HG03442 (cell line): ENCODE measurements at regions not wholly inside any gene's neighbourhood (a gene's known extent, or its start where the extent isn't known, plus 50 kb on each side); places are given as distances from the start of the nearest gene placed in this dataset.
A peak's percentile ranks its signal among the peaks of the same experiment; 100 is the strongest.

Experiments
- ATAC-seq: cut with Tn5 transposase; IDR thresholded peaks from one replicate; pipeline ENCODE4 v1.9.1; 2021; ENCODE audit warnings: mild to moderate bottlenecking, moderate library complexity; ENCODE audit not compliant: unreplicated experiment

DNA sequence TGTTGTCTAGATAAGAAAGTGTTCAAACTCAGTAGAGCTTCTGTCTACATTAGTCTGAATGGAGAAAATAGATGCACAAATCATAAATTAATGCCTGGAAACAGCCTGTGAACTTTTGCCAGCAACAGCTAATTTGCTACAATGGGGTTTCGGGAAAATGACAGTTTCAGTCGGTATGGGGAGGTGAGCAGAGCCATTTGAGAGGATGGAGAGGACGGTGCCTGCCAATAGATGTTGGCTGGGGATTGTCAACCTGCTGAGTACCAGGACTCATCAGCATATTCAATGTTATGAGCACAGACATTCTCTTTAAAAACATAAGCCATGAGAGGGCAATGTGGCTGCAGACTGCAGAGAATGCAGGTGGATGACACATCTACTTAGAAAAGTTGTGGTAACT, 230.3 kb upstream of the PCDH18 start:
- no peak for ATAC-seq

DNA sequence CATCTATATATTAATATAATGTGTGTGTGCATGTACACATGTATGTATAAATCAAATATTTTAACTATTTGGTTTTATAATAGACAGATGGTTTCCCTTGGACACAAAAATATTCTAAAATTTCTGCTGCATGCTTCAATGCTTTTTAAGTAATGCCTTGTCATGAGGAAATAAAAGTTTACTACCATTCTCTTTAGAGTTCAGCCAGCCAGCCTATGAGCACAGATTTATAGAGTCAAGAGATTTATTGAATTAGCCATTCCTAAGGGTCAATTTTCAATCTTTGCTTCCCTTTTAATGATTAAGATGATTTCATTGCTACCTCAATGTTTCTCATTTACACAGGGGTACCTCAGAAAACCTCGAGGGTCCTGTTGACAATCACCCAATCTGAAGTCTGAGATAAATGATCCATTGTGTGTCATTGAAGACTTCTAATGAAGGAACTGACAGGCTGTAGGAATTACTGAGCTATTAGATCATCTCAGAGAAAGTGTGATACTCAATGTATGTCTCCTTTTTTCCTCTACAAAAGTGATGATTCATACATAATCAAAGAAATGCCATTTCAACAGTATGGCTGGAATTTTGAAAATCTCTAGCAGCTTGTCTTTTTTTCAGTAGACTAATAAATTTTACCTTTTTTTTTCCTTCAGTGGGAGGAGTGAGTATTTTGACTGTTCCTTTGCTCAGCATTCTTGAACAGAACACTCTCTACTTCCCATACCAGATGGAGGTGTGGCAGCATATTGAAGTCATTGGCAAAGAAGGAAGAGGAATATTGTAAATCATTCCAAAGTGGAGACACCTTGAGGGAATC, 222.6 kb upstream of the PCDH18 start:
- no peak for ATAC-seq

DNA sequence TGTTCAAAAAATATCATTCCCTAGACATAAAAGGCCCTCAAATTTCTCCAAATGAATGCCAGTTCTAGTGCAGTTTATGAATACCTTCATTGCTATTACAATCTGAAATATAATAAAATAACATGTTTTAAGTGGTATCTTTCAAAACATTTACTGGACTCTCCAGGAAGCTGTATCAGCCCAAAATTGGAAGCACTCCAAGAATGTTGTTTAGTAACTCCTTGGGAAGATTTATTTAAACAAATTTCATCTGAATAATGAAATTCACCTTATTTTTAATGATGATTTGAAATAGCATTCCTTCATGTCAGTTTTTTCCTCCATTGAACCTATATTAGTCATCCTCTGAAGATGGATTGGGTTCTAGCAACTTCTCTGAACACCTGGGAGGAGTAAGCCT, 217.2 kb upstream of the PCDH18 start:
- no peak for ATAC-seq

DNA sequence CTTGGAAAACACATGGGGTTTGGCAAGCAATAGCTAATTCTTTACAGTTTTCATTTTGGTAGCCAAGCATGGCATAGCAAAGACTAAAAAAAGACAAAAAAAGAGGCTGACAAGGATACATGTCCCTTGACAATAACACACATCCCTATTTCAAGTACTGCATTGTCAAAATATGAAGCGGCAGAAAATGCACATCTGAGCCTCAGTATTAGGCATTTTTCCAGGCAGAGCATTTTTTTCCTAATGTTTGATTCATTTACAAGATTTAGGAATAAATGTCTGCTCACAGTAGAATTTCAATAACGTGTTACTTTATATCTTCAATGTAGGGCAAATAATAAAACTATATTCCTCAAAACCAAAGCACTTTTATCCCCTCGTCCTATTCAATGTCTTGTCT, 216.3 kb upstream of the PCDH18 start:
- no peak for ATAC-seq

DNA sequence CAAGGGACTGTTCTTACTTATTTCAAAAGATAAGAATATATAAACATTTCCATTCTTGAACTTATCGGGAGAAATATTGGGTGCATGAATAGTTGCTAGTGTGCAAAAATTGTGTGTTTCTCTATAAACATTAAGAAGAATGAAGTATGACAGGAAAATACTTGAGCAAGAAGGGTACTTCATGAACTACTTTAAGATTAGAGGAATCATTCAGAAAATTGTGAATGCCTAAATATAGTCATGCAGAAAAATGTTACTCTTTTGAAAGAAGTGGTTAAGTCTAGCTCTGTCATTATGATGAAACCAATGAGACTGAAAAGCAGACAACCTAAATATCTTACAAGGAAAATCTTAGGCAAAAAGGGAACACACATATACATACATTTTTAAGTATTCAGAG, 207.8 kb upstream of the PCDH18 start:
- no peak for ATAC-seq

DNA sequence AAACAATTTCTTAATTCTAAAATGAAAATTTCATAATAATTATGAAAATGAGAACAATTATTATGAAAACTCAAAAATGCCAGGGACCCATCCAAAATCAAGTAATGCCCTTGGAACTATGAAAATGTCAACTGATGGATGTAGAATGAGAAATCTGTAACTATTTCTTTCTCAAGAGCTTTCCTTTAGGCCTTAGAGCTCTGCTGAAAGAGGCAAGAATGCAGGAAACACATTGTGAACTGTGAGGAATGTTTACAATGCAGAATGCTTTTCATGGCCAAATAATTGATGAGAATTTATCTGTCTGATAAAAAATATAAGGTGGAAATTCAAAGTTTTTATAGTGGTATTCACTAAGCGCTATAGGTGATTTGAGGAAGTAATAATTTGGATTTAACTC, 207.1 kb upstream of the PCDH18 start:
- ATAC-seq: no peak

DNA sequence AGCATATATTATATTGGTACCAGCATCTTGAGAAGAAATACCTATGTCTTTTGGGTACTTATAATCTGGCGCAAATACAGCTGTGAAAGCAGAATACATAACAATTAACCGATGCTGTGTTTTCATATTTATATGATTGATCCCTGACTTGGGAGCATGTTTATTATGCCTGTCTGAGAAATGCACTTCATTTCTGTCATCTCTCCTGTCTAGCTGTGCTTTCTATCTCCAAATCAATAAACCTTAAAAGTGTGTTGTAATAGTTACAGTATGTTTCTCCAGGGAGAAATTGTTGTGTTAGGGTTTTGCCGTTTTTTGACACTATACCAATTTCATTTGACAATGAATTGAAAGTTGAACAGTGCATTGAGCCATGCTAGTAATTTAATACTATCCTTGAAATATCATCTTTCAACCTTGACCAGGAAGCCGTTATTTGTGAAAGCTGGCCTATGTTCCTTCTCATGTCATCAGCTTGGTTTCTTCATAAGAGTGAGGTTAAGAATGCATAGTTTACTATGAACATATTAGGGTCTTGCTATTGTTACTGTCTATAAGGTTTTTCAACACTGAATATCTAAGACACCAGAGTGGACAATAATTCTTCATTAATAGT, 206.2 kb upstream of the PCDH18 start:
- no peak for ATAC-seq

DNA sequence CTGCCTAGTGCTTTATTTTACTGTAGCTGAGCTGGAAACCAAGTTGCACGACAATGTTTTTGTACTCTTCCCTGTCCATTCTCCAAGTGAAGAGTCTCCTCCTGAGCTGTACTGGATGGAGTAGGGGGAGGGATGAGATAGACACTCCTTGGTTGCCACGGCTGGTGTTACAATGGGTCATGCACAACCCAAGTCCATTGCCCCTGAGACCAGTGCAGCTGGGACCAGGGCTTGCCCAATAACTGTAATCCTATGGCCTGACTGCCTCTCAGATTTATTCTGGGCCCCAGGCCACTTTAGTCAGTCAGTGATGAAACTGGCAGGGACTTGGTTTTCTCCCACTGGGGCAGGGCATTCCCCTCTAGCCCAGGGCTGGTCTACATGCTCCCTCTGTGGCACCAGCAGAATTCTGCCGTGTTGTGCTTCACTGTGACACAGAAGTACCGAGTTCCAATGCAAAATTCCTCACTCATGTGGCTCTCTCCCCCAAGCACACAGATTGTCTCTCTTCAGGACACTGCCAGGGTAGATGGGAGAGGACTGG, 203.3 kb upstream of the PCDH18 start:
- ATAC-seq: no peak

DNA sequence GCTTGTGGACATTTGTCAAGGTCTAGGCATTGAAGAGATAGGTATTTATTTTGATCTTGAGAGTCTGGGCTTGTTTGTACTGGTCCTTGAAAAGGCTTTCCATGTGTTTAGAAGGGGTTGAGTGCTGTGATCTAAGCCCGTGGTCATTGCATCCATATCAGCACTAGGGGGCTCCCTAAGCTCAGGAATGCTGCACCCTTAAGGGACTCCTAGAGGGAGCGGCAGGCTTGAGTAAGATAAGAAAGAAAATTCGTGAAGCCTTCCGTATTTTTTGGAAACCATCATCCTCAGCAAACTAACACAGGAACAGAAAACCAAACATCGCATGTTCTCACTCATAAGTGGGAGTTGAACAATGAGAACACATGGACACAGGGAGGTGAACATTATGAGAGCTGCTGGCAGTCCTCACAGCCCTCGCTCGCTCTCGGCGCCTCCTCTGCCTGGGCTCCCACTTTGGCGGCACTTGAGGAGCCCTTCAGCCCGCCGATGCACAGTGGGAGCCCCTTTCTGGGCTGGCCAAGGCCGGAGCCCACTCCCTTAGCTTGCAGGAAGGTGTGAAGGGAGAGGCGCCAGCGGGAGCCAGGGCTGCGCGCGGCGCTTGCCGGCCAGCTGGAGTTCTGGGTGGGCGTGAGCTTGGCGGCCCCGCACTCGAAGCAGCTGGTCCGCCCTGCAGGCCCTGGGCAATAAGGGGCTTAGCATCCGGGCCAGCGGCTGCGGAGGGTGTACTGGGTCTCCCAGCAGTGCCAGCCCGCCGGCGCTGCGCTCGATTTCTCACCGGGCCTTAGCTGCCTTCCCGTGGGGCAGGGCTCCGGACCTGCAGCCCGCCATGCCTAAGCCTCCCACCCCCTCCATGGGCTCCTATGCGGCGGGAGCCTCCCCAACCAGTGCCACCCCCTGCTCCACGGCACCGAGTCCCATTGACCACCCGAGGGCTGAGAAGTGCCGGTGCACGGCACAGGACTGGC, 201.2 kb upstream of the PCDH18 start:
- ATAC-seq: peak; percentile 77

DNA sequence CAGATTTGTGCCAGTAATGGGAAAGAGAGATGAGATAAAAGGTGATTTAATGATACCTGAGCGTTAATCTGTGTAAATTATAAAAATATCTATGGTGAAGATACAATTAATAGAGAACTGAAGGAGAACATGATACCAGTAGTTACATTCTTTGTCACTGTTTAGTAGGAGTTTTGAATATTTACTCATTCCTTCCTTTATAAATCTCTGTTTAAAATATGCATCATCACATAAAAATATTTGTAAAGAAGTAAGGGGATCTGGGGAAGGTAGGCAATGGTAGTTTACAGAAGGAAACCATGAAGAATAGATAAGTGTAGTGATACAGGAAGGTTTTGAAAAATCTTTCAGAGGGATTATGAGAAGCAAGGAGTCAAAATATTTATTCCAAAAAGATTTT, 190.6 kb upstream of the PCDH18 start:
- ATAC-seq: no peak

DNA sequence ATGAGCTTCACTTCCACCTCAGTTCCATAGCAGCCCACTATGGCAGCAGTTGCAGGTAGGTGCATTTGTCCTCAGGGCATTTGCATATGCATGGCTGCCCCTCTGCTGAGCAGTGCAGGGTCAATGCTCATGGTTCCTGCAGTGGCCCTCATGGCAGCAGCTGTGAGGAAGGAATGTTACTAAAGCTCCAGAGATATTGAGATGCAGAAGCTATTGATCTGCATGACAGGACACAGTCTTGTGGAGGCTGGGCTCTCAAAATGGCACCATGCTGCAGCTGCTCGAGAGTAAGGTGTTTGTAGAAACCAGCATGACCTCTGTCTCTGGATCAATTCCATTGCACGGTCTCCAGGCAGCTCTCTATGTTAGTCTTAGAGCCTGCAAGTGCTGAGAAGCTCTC, 179.2 kb upstream of the PCDH18 start:
- no peak for ATAC-seq

DNA sequence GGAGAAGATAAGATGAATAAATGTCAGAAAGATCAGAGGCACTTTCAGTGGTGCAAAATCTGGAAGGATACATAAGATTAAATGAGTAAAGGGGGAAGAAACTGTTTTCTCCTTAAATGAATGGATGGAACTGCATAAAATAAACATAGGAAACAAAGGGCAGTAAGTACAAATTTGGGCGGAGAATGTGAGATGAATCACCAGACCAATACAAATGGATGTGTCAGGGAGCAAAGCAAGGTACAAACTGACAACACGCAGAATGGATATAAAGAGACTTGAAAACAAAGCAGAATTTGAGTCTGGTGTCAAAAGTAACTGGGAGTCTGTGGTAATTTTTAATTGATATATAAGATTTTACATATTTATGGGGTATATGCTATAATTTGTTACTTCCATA, 175.3 kb upstream of the PCDH18 start:
- no peak for ATAC-seq

DNA sequence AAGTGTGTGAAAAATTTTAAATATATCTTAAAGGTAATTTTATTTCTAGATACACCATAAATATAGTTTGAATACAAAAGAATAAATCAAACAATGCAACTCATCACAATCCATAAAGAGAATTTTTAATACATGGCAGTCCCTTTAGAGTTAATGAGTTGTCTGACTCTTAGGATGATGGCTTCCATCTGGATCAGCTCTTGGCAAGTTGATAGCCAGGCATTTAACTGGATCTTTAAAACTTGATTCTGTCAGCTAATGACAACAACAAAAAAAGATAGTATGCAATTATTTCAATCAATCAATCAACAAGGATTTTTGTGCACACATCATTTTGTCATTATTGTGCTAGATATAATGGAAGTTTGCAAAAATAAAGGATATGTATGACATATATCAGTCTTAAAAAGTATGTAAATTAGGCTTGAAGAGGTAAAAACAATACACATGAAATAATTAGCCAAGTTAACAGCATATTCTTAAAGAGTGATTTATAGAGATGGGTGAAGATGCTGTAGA, 174.9 kb upstream of the PCDH18 start:
- ATAC-seq: no peak

DNA sequence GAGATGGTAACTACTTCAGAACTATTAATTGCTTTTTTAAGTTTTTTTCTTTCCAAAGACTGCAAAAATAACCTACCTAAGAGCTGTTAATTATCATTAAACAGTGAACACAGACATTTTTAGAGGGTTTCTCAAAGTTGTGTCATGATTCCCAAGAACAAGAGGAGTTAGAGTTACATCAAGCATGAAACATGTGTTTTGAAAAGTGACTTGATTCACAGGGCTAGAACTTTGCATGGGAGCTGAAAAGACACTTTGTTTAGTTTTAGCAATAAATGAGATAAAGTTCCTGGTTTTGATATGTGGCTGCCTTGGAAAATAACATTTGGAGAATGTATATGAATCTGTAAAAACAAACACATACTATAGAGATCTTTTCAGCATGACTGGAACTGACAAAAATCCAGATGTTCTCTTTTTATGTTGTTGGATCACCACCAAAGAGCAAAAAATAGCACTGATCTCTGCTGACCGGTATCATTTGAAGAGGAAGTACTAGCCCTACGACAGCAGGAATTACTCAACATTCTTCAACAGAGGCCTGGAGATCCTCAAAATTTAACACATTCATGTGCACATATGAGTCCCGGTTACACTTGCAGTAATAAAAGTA, 173.0 kb upstream of the PCDH18 start:
- no peak for ATAC-seq

DNA sequence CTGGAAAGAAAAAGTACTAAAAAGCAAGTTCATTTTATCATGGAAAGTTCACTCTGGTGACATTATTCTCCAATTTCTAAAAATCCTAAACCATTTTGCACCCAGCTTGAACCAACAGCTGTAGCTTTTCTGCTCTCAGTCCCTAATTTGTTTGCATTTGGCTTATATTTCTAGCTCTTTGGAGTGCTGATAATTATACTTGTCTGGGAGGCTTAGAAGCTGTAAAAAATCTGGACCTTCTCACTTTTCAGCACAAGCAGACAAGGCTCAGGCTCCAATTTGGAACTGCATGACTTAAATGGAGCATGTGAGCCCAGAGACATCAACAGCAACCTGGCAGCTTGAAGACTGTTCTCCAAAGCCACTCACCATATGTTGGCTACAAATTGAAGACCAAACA, 170.9 kb upstream of the PCDH18 start:
- ATAC-seq: no peak

DNA sequence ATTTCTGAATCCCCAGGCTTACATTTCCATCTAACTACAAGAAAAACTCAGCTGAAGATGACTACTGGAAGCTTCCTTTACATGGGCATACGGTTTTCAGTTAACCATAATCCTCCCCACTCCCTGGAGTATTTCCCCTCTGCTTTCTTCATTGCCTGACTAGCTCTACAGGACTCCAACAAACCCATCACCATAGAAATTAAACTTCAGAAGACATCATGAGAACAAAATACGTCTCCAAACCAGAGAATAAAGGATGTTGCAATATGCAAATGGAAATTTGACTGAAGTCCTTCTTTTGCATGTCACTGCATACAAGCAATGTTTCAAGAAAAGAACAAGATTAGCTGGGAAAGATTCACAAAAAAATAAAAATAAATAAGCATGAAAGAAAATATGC, 170.2 kb upstream of the PCDH18 start:
- no peak for ATAC-seq

DNA sequence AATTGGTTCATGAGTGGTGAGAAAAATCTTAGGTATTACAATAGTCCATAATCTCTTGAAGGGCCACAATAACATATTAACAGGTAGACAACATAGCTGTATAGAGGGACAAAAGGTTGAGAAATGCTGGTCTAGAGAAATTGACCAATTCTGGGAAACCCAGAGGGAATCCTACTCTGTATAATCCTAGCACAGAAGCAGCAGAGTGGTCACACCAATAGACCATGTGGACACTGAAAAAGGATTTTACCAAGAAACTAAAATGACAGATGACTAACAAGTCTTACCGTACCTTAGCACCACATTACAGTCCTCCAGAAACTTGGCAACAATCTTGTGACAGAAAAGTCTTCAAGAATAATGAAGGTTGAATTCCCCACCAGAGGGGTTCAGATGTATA, 169.1 kb upstream of the PCDH18 start:
- ATAC-seq: no peak

DNA sequence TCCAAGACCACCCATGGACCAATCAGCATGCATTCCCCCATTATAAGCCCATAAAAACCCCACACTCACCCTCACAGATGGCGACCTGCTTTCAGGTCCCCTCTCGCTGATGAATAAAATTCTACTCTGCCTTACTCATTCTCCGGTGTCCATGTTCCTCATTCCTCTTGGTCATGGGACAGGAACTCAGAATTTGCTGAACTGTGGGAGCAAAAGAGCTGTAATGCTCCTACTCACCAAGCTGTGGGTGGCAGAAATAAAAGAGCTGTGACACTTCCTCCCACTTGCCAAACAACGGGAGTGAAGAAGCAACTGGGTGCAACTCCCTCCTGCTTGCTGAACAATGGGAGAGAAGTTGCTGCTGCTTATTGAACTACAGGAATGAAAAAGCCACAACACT, 168.5 kb upstream of the PCDH18 start:
- ATAC-seq: no peak

DNA sequence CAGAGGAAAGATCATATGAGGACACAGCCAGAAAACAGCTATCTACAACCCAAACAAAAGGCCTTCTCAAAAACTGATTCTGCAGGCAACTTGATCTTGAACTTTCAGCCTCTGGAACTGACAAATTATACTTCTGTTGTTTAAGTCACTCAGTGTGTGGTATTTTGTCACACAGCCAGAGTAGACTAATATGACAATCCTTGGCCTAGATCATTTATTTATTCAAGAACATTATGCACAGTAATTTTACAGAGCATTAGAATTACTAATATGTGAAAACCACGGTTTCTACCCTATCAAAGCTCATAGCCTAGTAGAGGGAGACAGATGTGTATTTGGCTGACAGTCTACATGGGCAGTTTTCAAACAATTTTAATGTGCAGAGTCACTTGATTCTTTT, 167.8 kb upstream of the PCDH18 start:
- no peak for ATAC-seq

DNA sequence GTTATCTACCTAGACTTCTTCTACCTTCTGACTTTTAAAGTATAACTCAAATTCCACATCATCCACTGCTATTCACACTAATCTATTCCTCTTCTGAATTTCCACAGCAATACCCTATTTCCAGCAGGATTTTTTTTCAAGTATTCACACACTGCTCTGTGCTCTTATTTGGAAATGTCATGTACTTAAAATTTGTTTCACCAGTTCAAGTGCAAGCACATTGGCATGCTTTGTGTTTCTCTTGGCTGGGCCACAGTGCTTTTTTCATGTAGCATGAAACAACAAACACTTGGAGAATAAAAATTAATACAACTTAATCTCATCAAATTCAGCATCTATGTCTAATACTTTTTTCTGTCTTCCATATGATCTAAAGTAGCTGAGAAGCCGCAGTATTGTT, 161.8 kb upstream of the PCDH18 start:
- ATAC-seq: no peak

DNA sequence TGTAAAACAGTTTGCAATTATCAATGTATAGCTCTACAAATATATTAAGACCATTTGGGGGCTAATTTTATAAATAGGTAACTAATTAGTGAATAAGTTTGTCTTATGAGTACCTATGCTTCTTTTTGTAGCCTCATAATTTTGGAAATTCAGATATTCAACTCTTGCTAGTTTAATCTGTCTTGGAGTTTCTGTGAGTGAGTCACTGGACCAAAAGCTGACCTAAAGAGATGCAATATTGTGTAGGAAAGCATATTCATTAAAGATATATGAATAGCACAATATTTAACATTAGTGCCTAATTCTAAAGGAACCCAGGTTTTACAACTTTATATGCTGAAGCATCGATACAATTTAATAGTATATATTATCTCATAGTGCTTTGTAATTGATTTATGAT, 161.3 kb upstream of the PCDH18 start:
- ATAC-seq: no peak
